Activated CD4-positive, alpha-beta memory T cell treated with anti-CD3 and anti-CD28 coated beads for 36 hours (primary cell): ENCODE measurements at regions not wholly inside any gene's neighbourhood (a gene's known extent, or its start where the extent isn't known, plus 50 kb on each side); places are given as distances from the start of the nearest gene placed in this dataset.

ENCODE experiments used
- CTCF ChIA-PET: fragments of 350-600 bp; sonication (Branson Sonifier 250); formaldehyde crosslinking; loops from one replicate; lab custom pipeline; 2021; ENCODE audit warnings: antibody characterized with exemption, inconsistent platforms; lab: Charles Lee
- POLR2A ChIA-PET: fragments of 350-600 bp; sonication (Branson Sonifier 250); formaldehyde crosslinking; loops from one replicate; lab custom pipeline; 2021; ENCODE audit warnings: antibody characterized with exemption; lab: Charles Lee
- DNase-seq: peaks from one replicate; pipeline ENCODE4 v3.0.0-alpha.2; 2020
- H3K27ac Mint-ChIP-seq: one replicate; pipeline ENCODE4 v1.8.0; 2021; ENCODE audit warnings: mixed read lengths
- H3K27me3 Mint-ChIP-seq: one replicate; pipeline ENCODE4 v1.8.0; 2021; ENCODE audit warnings: mixed read lengths
- H3K36me3 Mint-ChIP-seq: one replicate; pipeline ENCODE4 v1.8.0; 2021; ENCODE audit warnings: mixed read lengths
- H3K4me1 Mint-ChIP-seq: one replicate; pipeline ENCODE4 v1.8.0; 2021; ENCODE audit warnings: low read depth, mixed read lengths
- H3K4me3 Mint-ChIP-seq: one replicate; pipeline ENCODE4 v1.8.0; 2021; ENCODE audit warnings: mild to moderate bottlenecking, mixed read lengths
- H3K9me3 Mint-ChIP-seq: one replicate; pipeline ENCODE4 v1.8.0; 2021; ENCODE audit warnings: mixed read lengths
- intact Hi-C: fragments of 100-400 bp; cut with micrococcal nuclease; formaldehyde crosslinking; loops from one replicate; pipeline ENCODE4 v1.15.1; 2023

DNA sequence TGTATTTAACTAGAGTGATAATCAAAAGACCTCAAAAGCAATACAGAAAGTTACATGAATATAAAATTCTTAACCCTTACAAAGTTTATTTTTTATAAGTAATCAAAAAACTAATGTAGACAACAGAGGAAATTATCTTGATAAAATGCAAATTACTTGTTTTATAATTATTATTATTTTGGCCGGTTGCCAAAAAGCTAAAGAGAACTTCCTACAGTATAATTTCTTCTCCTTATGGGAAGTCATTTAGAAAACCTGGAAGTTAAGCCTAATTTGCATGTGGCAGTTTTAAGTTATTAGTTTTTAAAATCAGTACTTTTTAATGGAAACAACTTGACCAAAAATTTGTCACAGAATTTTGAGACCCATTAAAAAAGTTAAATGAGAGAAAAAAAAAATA lies 621.3 kb upstream of the PCDH10 start:
- DNase-seq, result no peak
- ChIA-PET POLR2A (no interaction called here), CTCF (no interaction called here)
- H3K36me3 Mint-ChIP-seq, result no peaks in the 10 kb centered on the region
- no peaks in the 10 kb centered on the region for H3K27me3 Mint-ChIP-seq
- no peaks in the 10 kb centered on the region for H3K4me1 Mint-ChIP-seq
- H3K9me3 Mint-ChIP-seq, result peaks cover 7% of the 10 kb centered on the region
- intact Hi-C loops, result no loop called here
- no peak overlapping the region for H3K27ac Mint-ChIP-seq
- no peak overlapping the region for H3K4me3 Mint-ChIP-seq

DNA sequence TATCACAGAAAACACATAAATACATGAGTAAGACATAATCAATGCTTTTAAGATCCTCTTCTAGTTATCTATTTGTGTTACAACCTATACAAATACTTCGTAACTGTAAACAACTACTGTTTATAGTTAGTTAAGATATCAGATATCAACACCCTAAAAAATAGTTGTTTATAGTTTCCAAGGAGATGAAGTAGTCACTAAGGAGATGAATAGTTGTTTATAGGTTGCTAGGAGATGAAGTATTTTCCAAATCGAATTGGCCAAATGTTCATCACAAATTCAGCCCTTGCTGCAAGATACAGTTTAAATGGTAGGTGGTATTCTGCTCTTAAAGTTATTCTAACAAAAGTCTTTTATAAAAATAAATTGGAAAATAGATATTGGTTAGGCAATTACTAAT lies 618.2 kb upstream of the PCDH10 start:
- Mint-ChIP-seq H3K4me3 (no peak overlapping the region), H3K27me3 (no peaks in the 10 kb centered on the region), H3K4me1 (no peaks in the 10 kb centered on the region), H3K9me3 (peaks cover 5% of the 10 kb centered on the region), H3K36me3 (no peaks in the 10 kb centered on the region), H3K27ac (no peak overlapping the region)
- CTCF ChIA-PET, result no interaction called here
- DNase-seq, result no peak
- intact Hi-C loops, result no loop called here
- POLR2A ChIA-PET, result no interaction called here

- intact Hi-C loops, result no loop called here
- no peak overlapping the region for H3K4me3 Mint-ChIP-seq
- DNase-seq, result no peak
- H3K27ac Mint-ChIP-seq, result no peak overlapping the region
- POLR2A ChIA-PET, result no interaction called here
- H3K27me3 Mint-ChIP-seq, result no peaks in the 10 kb centered on the region
- no peaks in the 10 kb centered on the region for H3K4me1 Mint-ChIP-seq
- H3K36me3 Mint-ChIP-seq, result no peaks in the 10 kb centered on the region
- CTCF ChIA-PET, result no interaction called here
- H3K9me3 Mint-ChIP-seq, result peaks cover 20% of the 10 kb centered on the region
These were observed 608.8 kb upstream of the PCDH10 start for GRCh38 chr4:132540268-132540667.

DNA sequence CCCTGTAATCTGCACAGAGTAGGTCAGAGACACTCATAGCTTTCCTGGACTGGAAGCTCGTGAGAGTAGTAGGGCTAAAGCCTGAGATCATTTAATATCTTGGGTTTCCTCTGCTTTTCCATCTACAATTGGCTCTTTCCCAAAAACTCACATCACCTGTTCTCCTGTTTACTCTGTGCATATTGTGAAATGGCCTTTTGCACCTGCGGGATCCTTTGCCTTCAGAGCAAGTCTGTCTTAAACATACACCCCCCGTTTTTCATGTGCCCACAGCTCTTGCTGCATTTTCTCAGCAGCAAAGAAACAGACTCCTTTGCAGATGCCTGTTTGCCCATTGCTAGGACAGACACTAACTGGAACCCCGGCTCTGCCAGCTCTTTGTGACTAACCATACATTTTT lies 608.3 kb upstream of the PCDH10 start:
- ChIA-PET CTCF (no interaction called here), POLR2A (no interaction called here)
- DNase-seq, result no peak
- Mint-ChIP-seq H3K27me3 (no peaks in the 10 kb centered on the region), H3K27ac (no peak overlapping the region), H3K36me3 (no peaks in the 10 kb centered on the region), H3K4me1 (no peaks in the 10 kb centered on the region), H3K4me3 (no peak overlapping the region), H3K9me3 (peaks cover 17% of the 10 kb centered on the region)
- intact Hi-C loops, result no loop called here

DNA sequence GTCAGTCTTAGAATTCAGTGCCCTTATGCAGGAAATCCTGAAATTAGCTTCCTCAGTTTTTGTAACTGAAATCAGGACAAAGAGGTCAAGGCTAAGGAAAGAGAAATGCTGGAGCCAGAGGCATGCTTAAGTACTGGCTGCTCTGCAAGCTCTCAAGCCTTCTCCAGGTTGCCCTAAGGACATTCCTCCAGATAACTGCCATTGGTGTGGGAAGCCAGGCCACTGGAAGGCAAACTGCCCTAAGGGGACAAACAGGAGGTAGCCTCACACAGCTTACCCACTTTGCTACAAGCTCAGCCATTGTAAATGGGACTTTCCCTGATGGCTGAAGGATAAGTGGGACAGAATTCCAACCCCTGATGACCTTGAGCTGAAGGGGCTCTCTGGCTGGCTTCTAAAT lies 606.9 kb upstream of the PCDH10 start:
- CTCF ChIA-PET, result no interaction called here
- no peak overlapping the region for H3K27ac Mint-ChIP-seq
- peaks cover 15% of the 10 kb centered on the region for H3K9me3 Mint-ChIP-seq

DNA sequence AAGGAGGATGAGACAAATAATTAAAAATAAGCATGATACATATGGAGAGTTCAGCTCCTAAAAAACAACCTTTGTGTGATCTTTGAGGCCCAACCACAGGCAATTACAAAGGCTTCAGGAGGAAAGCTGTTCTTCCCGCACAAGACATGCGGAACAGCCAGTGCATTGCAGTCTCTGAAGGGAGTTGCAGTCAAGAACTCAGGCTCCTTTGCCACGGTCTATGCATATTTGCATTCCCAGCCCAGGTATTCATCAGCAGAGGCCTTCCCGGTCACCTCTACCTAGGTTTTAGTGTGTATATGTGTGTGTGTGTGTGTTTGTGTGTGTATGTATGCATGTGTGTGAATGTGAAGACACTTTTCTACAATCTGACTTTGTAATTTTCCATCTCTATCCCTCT lies 600.6 kb upstream of the PCDH10 start:
- H3K27ac Mint-ChIP-seq, result no peak overlapping the region
- no peaks in the 10 kb centered on the region for H3K27me3 Mint-ChIP-seq
- ChIA-PET POLR2A (no interaction called here), CTCF (no interaction called here)
- intact Hi-C loops, result no loop called here
- DNase-seq, result no peak
- no peaks in the 10 kb centered on the region for H3K36me3 Mint-ChIP-seq
- no peaks in the 10 kb centered on the region for H3K4me1 Mint-ChIP-seq
- H3K4me3 Mint-ChIP-seq, result no peak overlapping the region
- H3K9me3 Mint-ChIP-seq, result peaks cover 13% of the 10 kb centered on the region

More for the DNA sequence above, 606.9 kb upstream of the PCDH10 start:
- no peaks in the 10 kb centered on the region for H3K4me1 Mint-ChIP-seq
- POLR2A ChIA-PET, result no interaction called here
- H3K36me3 Mint-ChIP-seq, result no peaks in the 10 kb centered on the region
- no peak overlapping the region for H3K4me3 Mint-ChIP-seq
- intact Hi-C loops, result no loop called here
- H3K27me3 Mint-ChIP-seq, result no peaks in the 10 kb centered on the region
- DNase-seq, result no peak

- no peak overlapping the region for H3K4me3 Mint-ChIP-seq
- H3K36me3 Mint-ChIP-seq, result no peaks in the 10 kb centered on the region
- no peaks in the 10 kb centered on the region for H3K27me3 Mint-ChIP-seq
- H3K27ac Mint-ChIP-seq, result no peak overlapping the region
- no peaks in the 10 kb centered on the region for H3K4me1 Mint-ChIP-seq
- intact Hi-C loops, result no loop called here
- H3K9me3 Mint-ChIP-seq, result peaks cover 19% of the 10 kb centered on the region
- ChIA-PET CTCF (no interaction called here), POLR2A (no interaction called here)
- no peak for DNase-seq
These were observed 592.8 kb upstream of the PCDH10 start for GRCh38 chr4:132556316-132556715.

- DNase-seq, result no peak
- Mint-ChIP-seq H3K4me1 (no peaks in the 10 kb centered on the region), H3K27me3 (no peaks in the 10 kb centered on the region), H3K27ac (no peak overlapping the region), H3K4me3 (no peak overlapping the region), H3K36me3 (no peaks in the 10 kb centered on the region), H3K9me3 (peaks cover 17% of the 10 kb centered on the region)
- ChIA-PET CTCF (no interaction called here), POLR2A (no interaction called here)
- intact Hi-C loops, result no loop called here
These were observed 591.4 kb upstream of the PCDH10 start for GRCh38 chr4:132557660-132558059.

DNA sequence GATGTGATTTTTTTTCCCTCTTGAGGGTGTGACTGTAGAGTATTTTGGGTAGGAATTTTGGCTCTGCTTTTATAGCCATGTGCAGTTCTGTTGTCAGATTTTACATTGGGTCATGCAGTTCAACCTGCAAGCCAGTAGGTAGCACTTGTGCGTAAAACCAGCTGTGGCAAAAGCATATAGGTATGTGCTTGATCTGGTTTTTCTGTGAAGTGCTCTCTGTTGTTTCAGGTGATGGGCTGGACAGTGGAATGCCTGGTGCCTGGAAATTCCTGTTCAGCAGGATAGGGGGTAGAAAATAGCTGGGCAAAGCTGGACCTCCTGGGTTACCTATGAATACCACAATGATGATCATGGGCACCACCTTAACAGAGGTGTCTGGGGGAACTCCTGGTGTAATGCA lies 584.2 kb upstream of the PCDH10 start:
- H3K27me3 Mint-ChIP-seq, result no peaks in the 10 kb centered on the region
- no peaks in the 10 kb centered on the region for H3K36me3 Mint-ChIP-seq
- no peaks in the 10 kb centered on the region for H3K4me1 Mint-ChIP-seq
- H3K27ac Mint-ChIP-seq, result no peak overlapping the region
- peaks cover 15% of the 10 kb centered on the region for H3K9me3 Mint-ChIP-seq
- intact Hi-C loops, result no loop called here
- POLR2A ChIA-PET, result no interaction called here
- CTCF ChIA-PET, result no interaction called here
- DNase-seq, result no peak
- no peak overlapping the region for H3K4me3 Mint-ChIP-seq

DNA sequence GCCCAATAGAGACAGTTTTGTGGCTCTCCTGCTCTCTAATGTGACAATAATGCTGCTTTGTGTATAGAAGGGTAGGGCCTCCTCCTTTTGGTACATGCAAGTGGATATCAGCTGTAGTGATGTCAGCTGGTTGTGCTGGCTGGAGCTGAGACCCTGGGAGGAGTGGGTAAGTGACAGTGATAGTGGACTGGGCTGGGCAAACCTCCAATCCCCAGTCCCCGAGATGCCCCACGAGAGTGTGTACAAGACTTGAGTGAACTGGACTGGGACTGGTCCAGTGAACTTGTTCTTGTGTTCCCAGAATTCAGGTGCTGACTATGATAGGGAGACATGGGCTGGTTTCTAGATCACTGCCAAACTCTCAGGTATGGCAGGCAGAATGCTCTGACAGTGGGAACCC lies 583.6 kb upstream of the PCDH10 start:
- CTCF ChIA-PET, result no interaction called here
- no peaks in the 10 kb centered on the region for H3K36me3 Mint-ChIP-seq
- intact Hi-C loops, result no loop called here
- no peak for DNase-seq
- H3K27me3 Mint-ChIP-seq, result no peaks in the 10 kb centered on the region
- no peaks in the 10 kb centered on the region for H3K4me1 Mint-ChIP-seq
- H3K27ac Mint-ChIP-seq, result no peak overlapping the region
- no peak overlapping the region for H3K4me3 Mint-ChIP-seq
- POLR2A ChIA-PET, result no interaction called here
- peaks cover 13% of the 10 kb centered on the region for H3K9me3 Mint-ChIP-seq

DNA sequence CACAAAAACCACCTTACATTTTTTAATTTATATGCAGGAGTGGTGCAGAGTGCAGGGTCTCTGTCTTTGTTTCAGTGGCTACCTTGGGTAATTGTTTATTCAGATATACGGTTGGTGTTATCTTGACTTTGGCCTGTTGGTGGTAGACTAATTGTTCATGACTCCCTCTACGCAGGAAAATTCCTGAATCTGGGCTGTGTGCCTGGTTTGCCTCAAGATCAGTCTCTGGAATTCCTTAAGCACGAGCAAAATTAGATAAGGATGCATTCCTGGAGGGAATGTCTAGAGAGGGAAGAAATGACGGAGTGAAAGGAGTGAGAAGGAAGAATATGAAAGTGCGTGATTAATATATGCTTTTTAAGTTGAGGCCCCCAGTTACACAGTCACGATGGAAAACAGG lies 576.9 kb upstream of the PCDH10 start:
- POLR2A ChIA-PET, result no interaction called here
- intact Hi-C loops, result no loop called here
- Mint-ChIP-seq H3K4me3 (no peak overlapping the region), H3K4me1 (no peaks in the 10 kb centered on the region), H3K27ac (no peak overlapping the region), H3K27me3 (no peaks in the 10 kb centered on the region), H3K9me3 (peaks cover 10% of the 10 kb centered on the region), H3K36me3 (no peaks in the 10 kb centered on the region)
- no peak for DNase-seq
- CTCF ChIA-PET, result no interaction called here

- no peak for DNase-seq
- CTCF ChIA-PET, result no interaction called here
- Mint-ChIP-seq H3K9me3 (peaks cover 9% of the 10 kb centered on the region), H3K4me3 (no peak overlapping the region), H3K36me3 (no peaks in the 10 kb centered on the region), H3K4me1 (no peaks in the 10 kb centered on the region), H3K27me3 (no peaks in the 10 kb centered on the region), H3K27ac (no peak overlapping the region)
- POLR2A ChIA-PET, result no interaction called here
- intact Hi-C loops, result no loop called here
These were observed 561.5 kb upstream of the PCDH10 start for GRCh38 chr4:132587626-132588025.

- peaks cover 5% of the 10 kb centered on the region for H3K9me3 Mint-ChIP-seq
- H3K27me3 Mint-ChIP-seq, result no peaks in the 10 kb centered on the region
- H3K36me3 Mint-ChIP-seq, result no peaks in the 10 kb centered on the region
- H3K4me1 Mint-ChIP-seq, result no peaks in the 10 kb centered on the region
- intact Hi-C loops, result no loop called here
- ChIA-PET POLR2A (no interaction called here), CTCF (no interaction called here)
- H3K27ac Mint-ChIP-seq, result no peak overlapping the region
- H3K4me3 Mint-ChIP-seq, result no peak overlapping the region
- no peak for DNase-seq
These were observed 556.8 kb upstream of the PCDH10 start for GRCh38 chr4:132592340-132592739.

DNA sequence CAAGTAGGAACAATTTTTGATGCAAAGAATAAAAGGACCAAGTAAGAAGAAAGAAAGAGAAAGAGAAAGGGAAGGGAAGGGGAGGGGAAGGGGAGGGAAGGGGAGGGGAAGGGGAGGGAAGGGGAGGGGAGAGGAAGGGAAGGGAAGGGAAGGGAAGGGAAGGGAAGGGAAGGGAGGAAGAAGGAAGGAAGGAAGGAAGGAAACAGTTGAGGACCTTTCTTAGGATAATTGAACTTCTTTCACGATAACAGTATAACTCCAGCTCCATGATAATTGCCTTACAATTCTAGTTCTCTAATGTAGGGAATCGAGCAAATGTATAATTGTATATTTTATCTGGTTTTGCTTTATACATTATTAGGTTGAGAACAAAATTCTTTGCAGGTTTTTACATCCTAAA lies 556.2 kb upstream of the PCDH10 start:
- CTCF ChIA-PET, result no interaction called here
- no peaks in the 10 kb centered on the region for H3K4me1 Mint-ChIP-seq
- no peak overlapping the region for H3K4me3 Mint-ChIP-seq
- no peak overlapping the region for H3K27ac Mint-ChIP-seq
- intact Hi-C loops, result no loop called here
- H3K9me3 Mint-ChIP-seq, result peaks cover 5% of the 10 kb centered on the region
- POLR2A ChIA-PET, result no interaction called here
- H3K27me3 Mint-ChIP-seq, result no peaks in the 10 kb centered on the region
- no peak for DNase-seq
- H3K36me3 Mint-ChIP-seq, result no peaks in the 10 kb centered on the region
